Posterior vena cava (tissue), 2 donors: ENCODE measurements at regions not wholly inside any gene's neighbourhood (a gene's known extent, or its start where the extent isn't known, plus 50 kb on each side); places are given as distances from the start of the nearest gene placed in this dataset.

Experiments
- DNase-seq: peaks from one replicate; pipeline ENCODE4 v3.0.0-alpha.2; 2020; ENCODE audit warnings: low spot score
- intact Hi-C, 2 donors: fragments of 100-400 bp; cut with DNase I; formaldehyde crosslinking; loops; one replicate each; pipeline versions ENCODE4 v1.14.1 to v1.14.2; 2022 to 2023
- donor health status: DM: yes; HTN: yes; CAD: no.
- donor health status: DM: yes; HTN: yes; CAD: no.

DNA sequence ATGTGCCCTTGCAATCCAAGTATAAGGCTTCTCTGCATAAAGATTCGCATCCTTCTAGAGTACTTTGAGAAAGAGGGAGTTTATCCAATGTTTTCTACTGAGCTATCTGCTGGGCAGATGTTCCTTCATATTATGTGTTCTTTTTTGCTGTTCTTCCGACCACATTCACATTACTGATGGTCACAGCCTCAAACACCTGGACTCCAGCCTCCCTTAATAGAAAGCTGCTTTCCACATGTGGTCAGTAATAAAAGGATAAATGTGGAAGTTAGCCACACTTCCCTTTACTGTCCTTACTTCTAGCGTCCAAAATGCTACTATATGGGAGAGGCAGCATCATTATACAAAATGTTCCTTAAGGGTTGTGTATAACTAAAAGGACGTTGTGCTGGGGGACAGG, 116.9 kb downstream of the CD47 start:
- intact Hi-C loops: no loop called here
- no peak for DNase-seq

DNA sequence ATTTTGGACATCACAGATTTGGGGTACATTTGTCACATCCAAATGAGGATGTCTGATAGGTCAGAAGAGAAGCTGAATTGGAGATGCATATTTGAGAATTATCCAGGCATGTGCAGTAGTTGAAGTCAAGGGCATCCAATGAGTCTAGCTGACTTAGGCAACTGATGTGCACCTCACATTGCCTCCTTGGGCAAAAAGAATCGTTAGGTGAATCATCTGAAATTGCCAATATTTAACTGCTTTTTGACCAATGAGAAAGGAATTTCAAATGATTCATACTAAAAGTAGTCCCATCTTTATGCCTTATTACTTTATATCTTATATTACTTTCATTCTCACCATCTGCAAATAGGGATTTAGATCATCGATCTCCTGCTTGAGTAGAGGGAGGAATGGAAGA, 117.7 kb downstream of the CD47 start:
- intact Hi-C loops: no loop called here
- no peak for DNase-seq

DNA sequence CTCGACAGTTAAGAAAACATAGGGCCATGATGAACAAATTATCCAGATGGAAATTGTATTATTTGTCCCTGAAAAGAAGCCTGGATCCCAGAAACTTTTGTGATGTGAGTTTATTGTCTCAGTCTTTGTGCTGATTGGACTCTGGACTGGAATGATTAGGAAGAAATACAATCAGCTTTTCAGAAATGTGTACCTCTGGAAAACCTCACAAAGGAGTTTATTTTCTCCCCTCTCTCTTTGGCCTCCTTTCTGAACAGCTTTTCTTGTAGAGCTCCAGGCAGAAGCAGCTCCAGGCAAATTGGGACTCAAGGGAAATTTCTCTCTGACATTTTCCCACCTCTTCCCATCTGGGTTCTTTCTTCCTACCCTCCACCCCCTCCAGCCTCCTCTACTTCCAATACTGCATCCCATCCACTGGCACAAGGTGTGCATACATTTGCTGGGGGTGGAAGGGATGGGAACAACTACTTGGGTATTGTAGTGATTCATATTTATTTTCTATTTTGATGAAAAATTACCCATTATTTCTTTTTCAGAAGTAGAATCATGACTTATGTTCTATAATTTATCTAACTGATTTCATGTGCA, 119.7 kb downstream of the CD47 start:
- DNase-seq: no peak
- intact Hi-C loops: no loop called here

DNA sequence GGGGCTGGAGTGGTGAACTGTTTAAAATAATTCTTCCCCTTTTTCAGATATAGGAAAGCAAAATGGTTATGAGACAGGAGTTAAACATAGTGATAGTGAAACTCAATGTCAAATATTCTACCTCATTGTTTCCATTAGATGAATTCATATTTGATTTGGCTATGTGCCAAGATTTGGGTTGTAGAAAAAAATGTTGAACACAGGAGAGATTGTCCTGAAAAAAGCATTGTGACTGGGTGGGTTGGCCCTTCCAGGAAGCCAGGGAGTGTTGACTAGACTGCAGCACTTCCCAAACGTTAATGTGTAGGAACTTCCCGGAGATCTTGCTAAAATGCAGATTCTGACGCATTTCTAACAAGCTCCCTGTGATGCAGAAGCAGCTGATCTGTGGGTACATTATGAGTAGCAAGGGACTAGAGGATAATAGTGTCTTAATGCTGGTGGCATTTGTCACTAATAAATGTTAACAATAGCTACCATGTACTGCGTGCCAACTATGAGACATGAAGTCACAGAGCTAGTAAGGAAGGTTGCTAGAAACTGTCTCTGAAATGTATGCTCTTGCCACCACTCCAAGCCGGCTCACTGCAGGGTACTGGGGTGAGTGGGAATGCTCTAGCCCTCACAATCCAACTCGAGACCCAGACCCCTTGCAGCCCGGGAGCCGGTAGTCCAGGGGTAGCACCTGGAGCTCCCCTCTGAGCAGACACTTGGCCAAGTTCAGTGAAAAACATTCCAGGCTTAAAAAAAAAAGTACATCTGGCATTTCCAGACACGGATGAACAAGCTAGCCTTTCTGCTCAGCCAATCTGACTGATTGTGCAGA, 120.6 kb downstream of the CD47 start:
- DNase-seq: no peak
- intact Hi-C loops: no loop called here

DNA sequence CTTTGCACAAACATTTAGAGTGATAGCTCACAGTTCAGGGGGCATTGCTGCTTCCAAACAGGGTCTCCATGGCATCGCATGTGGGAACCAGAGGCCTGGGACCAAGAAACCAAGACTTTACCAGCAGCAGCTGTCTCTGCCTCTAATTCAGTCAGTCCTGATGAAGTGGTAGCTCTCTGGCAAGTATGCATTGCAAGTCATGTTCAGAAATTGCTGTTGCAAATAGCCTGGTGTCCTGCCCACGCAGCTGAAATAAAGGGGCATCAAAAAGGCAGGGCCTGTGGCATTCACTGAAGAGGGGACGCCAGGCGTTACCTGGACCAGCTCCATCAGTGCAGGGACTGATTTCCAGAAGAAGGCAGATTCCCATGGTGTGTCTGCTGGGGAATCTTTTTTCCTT, 121.3 kb downstream of the CD47 start:
- DNase-seq: no peak
- intact Hi-C loops: no loop called here

DNA sequence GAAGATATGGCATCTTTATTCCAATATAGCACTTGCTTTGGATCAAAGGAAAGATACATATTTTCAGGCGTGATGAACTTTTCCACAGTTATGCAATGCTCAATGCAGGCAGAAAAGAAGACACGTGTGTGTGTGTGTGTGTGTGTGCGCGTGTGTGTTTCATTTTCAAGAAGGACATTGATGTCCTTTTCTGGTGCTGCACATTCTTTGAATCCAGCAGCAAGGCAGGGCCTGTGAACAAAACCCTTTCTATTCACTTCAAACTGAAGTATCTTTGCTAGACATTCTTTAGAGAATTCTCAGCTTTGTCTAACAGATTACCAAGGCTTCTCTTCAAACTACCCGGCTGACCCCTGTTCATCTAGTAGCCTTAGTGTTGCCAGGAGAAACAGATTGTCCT, 124.6 kb downstream of the CD47 start:
- intact Hi-C loops: no loop called here
- no peak for DNase-seq

DNA sequence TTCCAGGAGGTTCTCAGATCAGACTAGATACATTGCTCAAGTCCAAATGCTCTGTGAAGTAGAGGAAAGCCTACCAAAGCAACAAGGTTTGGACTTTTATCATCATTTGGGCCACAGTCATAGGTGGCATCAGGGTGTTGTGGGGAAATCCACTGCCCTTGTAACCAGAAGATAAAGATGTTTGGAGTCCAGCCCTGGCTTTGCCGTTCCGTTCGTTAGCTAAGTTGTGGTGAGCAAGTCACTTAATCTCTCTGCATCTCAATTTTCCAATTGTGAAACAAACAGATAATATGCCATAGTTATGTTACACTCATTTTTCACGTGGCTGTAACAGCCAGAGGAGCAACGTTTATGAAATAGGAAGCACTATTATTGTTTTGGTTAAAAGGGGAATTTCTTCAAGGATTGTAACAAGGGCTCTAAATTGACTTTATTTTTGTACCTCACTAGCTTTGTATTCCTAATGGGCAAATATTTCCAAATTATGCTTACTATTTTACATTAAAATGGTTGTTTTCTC, 125.6 kb downstream of the CD47 start:
- no peak for DNase-seq
- intact Hi-C loops: no loop called here

DNA sequence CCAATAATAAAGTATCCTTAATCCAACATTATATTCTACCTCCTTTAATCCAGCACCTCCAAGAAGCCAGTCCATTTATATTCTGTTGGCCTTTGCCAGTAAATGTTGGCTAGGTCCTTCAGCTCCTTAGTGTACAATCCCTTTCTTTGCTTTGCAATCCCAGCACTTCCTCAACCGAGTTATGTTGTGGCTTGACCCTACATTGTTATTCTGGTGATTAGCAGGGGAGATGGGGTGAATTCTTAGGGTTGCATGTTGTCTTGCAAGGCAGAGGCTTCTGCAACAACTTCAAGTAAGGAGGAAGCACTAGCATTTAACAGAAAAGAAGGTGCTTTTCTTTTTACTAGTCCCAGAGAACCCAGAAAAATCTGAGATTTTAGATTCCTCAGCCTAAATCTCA, 127.2 kb downstream of the CD47 start:
- intact Hi-C loops: no loop called here
- DNase-seq: no peak

DNA sequence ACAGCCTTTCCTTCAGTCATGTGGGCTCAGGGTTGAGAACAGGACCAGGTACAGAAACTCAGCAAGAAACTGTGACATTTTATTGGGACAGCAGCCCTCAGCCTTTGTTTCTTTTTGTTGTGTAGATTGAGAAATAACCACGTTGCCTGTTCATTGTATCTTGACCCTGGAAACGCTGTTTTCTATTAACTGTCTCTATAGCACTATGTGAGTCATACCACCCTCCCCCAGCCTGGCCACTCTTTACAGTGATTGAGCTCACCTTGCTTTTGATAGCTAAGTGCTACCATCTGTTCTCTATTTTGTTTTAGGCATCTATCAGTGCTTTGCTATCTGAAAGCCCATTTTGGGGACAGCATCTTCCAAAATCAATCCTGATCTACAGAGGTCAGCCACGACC, 127.9 kb downstream of the CD47 start:
- intact Hi-C loops: no loop called here
- no peak for DNase-seq

DNA sequence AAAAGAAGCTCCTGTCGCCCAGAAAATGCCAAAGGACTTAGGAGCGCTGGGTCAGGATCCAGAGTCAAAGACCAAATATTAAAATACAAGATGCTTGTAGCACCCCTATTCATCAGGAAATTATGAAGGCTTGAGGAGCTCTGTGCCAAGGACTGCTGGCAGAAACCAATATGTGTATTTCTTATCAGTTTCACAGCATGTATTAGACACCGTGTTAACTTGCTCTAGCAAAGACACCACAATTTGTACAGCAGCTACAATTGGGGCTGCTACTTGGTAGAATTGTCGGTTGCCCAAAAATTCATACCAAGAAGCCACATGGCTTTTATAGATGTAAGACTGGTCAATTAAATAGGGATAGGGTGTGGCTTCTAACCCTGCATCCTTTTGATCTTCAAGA, 128.8 kb downstream of the CD47 start:
- intact Hi-C loops: no loop called here
- DNase-seq: no peak

DNA sequence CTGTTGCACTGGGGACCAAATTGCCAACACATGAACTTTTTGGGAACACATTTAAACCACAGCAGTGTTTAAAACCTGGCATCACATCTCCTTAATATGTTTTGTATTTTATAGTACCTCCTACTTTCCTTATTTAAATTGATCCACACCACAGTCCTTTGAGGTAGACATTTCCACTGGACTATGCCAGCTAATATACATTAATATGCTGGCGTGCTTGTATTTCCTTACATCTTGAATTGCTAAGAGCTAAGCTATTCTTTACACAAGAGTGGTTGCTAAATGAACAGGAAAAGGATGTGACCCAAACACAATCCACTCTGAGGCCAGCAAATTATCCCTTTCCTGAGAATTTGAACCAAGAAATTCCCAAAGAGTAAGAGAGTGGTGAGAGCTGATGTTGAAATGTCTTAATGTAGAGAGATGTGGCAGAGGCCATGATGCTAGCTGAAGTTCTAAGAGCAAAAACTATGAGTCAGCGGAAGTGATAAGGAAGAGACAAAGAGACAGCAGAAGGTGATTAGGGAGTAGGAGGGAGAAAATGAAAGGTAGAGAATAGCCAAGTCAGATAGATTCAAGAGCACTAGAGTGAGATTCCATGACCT, 131.2 kb downstream of the CD47 start:
- intact Hi-C loops: no loop called here

DNA sequence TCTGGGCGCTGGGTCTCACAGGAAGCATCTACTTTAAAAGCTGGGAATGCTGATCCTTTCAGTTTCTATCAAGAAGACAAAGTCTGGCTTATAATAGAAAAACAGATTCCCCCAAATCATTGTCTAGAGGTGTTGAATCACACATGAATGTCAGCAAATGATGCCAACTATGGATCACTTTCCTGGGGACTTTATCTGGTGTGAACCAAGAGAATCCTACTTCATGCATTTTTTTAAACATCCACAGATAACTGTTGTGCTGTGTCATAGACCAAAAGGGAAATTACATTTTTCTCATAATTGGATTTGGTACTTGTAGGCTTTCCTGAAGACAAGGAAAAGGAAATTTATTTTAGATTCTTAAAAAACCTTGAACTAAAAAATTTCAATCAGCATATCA, 132.7 kb downstream of the CD47 start:
- intact Hi-C loops: no loop called here
- DNase-seq: no peak

More for the DNA sequence above, 131.2 kb downstream of the CD47 start:
- no peak for DNase-seq

DNA sequence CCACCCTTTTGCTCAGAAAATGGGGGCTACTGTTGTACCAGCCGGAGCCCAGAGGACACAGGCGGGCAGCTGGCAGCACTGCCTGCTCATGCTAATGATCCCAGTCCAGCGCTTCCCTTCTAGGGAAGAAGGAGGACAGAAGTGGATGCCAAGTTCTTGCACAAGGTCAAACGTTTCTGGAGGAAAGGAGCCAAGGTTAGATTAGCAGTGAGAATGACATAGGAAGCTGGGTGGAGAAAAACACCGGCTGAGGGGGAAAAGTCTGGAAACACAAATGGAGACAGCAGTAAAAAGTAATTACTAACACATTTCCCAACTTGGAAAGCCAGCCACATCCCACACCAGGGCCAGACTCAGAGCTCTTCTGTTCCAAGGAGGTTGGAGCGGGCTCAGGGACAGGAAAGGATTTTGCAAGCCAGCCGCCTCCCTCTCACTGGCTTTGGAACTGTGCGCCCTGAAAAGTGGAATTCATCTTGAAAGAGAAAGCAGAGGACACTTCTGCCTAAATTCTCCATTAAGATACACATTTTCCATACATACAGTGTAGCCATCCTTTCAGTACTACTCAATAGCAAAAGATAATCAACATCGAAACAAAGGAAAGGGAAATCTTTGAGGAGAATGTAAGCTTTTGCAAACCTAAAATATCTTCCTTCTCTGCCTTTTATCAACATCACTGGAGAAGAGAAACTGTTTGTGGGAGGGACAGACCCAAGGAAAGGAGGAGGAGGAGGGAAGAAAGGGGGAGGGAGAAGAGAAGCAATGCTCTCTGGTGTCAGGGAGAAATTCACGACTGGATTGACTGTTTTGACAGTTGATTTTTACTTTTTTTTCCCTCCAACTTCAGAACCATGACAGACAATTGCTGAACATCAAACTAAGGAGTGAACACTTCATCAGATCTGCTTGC, 133.6 kb downstream of the CD47 start:
- DNase-seq: peak; percentile 92
- intact Hi-C loops: no loop called here

DNA sequence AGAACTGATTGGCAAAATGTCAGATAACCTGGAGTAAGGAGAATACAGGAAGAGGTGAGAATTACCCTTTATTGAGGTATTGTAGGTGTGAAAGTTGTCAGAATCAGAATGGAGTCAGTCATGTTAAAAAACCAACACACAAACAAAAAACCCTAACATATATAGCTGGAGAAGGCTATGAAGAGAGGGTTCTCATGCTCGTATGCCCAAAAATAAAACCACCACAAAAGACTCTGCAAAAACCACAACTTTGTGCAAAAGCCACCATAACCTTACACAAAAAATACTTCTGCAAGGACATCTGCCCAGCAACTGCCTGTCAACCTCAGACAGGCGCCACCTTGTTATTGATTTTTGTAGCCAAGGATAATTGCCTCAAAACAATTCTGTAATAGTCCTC, 136.0 kb downstream of the CD47 start:
- no peak for DNase-seq
- intact Hi-C loops: no loop called here

DNA sequence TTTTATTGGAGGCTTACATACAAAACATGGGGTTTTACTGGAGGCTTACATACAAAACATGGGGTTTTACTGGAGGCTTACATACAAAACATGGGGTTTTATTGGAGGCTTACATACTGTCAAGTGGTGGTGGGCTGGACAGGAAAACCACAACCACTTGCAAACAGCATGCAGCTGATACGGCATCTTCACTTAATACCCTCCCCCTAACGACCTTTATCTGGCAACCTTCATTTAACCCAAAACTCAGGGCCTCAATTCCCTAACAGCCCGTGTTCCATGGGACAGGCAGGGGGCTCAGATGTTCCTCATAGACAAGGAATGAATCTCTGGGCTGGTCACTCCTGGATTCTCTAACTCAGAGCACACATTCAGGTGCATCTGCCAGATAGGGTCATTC, 137.1 kb downstream of the CD47 start:
- intact Hi-C loops: no loop called here
- DNase-seq: no peak

DNA sequence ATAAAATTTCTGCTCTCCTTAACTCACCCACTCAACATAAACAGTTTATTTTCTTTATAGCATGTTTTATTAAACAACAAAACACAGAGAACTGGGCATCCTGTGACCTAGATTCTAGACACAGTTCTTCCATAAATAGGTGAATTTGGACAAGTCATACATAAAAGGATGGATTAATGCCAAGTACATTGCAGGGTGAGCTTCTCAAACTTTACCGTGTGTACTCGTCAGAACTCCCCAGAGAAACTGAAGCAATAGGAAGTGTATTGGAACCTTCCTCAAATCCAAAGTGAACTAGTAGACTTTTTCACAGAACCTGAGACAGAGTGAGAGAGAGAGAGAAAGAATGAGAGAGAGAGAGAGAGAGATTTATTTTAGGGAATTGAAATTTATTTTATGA, 139.7 kb downstream of the CD47 start:
- no peak for DNase-seq
- intact Hi-C loops: no loop called here

DNA sequence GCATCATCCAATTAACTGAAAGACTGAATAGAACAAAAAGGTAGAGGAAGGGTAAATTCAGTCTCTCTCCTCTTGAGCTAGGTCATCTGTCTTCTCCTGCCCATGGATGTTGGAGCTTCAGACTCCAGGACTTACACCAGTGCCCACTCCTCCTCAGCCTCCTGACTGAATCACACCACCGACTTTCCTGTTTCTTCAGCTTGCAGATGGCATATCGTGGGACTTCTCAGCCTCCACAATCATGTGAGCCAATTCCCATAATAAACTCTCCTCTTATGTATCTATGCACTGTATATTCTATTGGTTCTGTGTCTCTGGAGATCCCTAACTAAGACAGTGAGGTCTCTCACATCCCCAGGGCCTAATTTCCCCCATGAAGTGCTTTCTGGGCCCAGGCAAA, 140.4 kb downstream of the CD47 start:
- DNase-seq: no peak
- intact Hi-C loops: no loop called here

DNA sequence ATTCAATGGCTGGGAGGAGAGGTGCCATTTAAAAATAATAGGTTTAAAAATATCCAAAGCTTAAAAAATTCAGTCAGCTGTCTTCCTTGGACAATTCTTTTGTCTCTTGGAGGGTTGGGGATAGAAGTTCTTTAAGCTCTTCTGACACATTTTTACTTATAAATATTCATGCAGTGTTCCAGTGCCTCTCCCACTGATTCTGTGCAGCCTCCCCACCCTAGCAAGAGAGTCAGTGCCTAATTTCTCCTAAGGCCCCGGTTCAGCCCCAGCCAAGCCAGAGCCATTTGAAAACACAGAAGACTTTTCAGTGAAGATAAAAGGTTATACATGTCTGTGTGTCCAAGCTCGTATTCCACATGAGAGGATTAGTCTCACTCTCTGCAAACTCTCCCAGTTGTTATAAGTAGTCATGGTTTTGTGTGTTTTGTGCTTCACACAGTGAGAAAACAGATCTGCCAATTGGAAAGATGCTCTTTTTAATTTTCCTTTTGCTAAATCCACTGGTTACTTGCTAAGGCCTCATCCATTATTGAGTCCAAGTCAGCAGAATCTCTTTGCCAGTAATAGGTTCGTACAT, 141.3 kb downstream of the CD47 start:
- no peak for DNase-seq
- intact Hi-C loops: loop anchor here in 1 of 2 donors (10.0 kb wide), 1 partner anchor 125 kb away; no protein-coding TSS in a partner anchor

DNA sequence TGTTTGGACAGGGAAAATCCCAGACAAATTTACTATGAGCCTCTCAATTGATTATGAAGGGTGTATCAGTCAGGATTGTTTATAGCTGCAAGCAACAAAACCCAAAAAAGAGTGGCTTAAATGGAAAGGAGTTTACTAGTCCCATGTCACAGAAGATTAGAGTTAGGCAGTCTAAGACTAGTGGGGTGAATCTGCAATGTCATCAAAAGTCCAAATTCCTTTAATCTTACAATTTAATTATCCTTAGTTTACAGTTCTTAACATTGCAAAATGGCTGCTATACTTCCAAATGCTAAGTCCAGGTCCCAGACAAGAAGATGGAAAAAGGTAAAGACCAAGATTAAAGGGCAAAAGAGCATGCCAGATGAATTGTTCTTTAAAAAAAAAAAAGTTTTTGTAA, 143.6 kb downstream of the CD47 start:
- no peak for DNase-seq
- intact Hi-C loops: loop anchor here in 1 of 2 donors (10.0 kb wide), 1 partner anchor 128 kb away; no protein-coding TSS in a partner anchor
